OCI-LY1 (cell line): ENCODE measurements at regions not wholly inside any gene's neighbourhood (a gene's known extent, or its start where the extent isn't known, plus 50 kb on each side); places are given as distances from the start of the nearest gene placed in this dataset.

Source experiments
- EZH2 ChIP-seq: fragments of 200-600 bp; sonication (generic), shearing (Covaris generic); IDR thresholded peaks from 2 replicates; pipeline ENCODE4 v1.8.0; 2017; ENCODE audit warnings: borderline replicate concordance, mixed run types, mild to moderate bottlenecking, antibody characterized with exemption, low read length, moderate library complexity, mixed read lengths
- TF ChIP-seq, protein P1 (sequence below): fragments of 200-600 bp; sonication (generic), shearing (Covaris generic); IDR thresholded peaks from 2 replicates; pipeline ENCODE4 v1.5.1; 2017; ENCODE audit warnings: mild to moderate bottlenecking, antibody characterized with exemption, low read length, moderate library complexity, mixed read lengths

DNA sequence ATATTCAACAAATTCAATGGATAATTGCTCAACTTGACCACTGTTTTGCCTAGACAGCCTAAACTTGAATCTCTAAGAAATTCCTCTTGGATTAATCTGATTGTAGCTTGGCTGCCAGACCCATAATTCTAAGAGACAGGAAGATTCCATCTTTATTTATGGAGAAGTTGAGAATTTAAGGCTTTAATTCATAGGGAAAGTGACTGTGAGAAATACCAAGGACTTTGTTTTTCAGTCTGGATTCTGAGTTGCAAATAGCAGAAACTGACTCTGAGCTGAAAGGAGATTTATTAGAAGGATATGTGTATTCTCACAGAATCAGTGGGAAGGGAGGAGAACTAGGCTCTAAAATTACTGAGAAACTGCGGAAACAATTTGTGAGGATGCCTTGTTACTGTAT lies 195.7 kb downstream of the OXSM start:
- TF ChIP-seq, protein P1, sequence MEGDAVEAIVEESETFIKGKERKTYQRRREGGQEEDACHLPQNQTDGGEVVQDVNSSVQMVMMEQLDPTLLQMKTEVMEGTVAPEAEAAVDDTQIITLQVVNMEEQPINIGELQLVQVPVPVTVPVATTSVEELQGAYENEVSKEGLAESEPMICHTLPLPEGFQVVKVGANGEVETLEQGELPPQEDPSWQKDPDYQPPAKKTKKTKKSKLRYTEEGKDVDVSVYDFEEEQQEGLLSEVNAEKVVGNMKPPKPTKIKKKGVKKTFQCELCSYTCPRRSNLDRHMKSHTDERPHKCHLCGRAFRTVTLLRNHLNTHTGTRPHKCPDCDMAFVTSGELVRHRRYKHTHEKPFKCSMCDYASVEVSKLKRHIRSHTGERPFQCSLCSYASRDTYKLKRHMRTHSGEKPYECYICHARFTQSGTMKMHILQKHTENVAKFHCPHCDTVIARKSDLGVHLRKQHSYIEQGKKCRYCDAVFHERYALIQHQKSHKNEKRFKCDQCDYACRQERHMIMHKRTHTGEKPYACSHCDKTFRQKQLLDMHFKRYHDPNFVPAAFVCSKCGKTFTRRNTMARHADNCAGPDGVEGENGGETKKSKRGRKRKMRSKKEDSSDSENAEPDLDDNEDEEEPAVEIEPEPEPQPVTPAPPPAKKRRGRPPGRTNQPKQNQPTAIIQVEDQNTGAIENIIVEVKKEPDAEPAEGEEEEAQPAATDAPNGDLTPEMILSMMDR = no peak
- no peak for TF ChIP-seq EZH2
